ENCODE measurements at regions not wholly inside any gene's neighbourhood (a gene's known extent, or its start where the extent isn't known, plus 50 kb on each side); places are given as distances from the start of the nearest gene placed in this dataset.

- no peak for TF ChIP-seq CTCF (IDR thresholded peaks at IDR 0.05; ENCODE audit: insufficient read depth, low read length, poor library complexity, severe bottlenecking)
- no peaks in the 10 kb centered on the region for H3K27me3 ChIP-seq (ENCODE audit: control insufficient read depth, insufficient read depth, low read length)
- DNase-seq (ENCODE audit: low read depth), result no peak
- H3K36me3 ChIP-seq (ENCODE audit: control insufficient read depth, insufficient read depth, low read length), result no peaks in the 10 kb centered on the region
- H3K4me3 ChIP-seq (ENCODE audit: low read depth, low read length), result no peak overlapping the region
Measured at GRCh38 chr7:136210664-136211063, 233.5 kb upstream of the MTPN start.

GRCh38 chr7:136210079-136210478 is 232.9 kb upstream of the MTPN start:
- DNase-seq (ENCODE audit: low read depth), result no peak
- H3K36me3 ChIP-seq (ENCODE audit: control insufficient read depth, insufficient read depth, low read length), result no peaks in the 10 kb centered on the region
- no peaks in the 10 kb centered on the region for H3K27me3 ChIP-seq (ENCODE audit: control insufficient read depth, insufficient read depth, low read length)
- no peak overlapping the region for H3K4me3 ChIP-seq (ENCODE audit: low read depth, low read length)
- TF ChIP-seq CTCF (IDR thresholded peaks at IDR 0.05; ENCODE audit: insufficient read depth, low read length, poor library complexity, severe bottlenecking), result no peak

- no peak for TF ChIP-seq CTCF (IDR thresholded peaks at IDR 0.05; ENCODE audit: insufficient read depth, low read length, poor library complexity, severe bottlenecking)
- Histone ChIP-seq H3K27me3 (ENCODE audit: control insufficient read depth, insufficient read depth, low read length) (no peaks in the 10 kb centered on the region), H3K36me3 (ENCODE audit: control insufficient read depth, insufficient read depth, low read length) (no peaks in the 10 kb centered on the region), H3K4me3 (ENCODE audit: low read depth, low read length) (no peak overlapping the region)
- no peak for DNase-seq (ENCODE audit: low read depth)
Measured at GRCh38 chr7:136205956-136206355, 228.8 kb upstream of the MTPN start.

GRCh38 chr7:136198168-136198567 is 221.0 kb upstream of the MTPN start:
- TF ChIP-seq CTCF (IDR thresholded peaks at IDR 0.05; ENCODE audit: insufficient read depth, low read length, poor library complexity, severe bottlenecking), result no peak
- no peak overlapping the region for H3K4me3 ChIP-seq (ENCODE audit: low read depth, low read length)
- no peaks in the 10 kb centered on the region for H3K27me3 ChIP-seq (ENCODE audit: control insufficient read depth, insufficient read depth, low read length)
- DNase-seq (ENCODE audit: low read depth), result no peak
- no peaks in the 10 kb centered on the region for H3K36me3 ChIP-seq (ENCODE audit: control insufficient read depth, insufficient read depth, low read length)

- TF ChIP-seq CTCF (IDR thresholded peaks at IDR 0.05; ENCODE audit: insufficient read depth, low read length, poor library complexity, severe bottlenecking), result no peak
- no peaks in the 10 kb centered on the region for H3K36me3 ChIP-seq (ENCODE audit: control insufficient read depth, insufficient read depth, low read length)
- no peaks in the 10 kb centered on the region for H3K27me3 ChIP-seq (ENCODE audit: control insufficient read depth, insufficient read depth, low read length)
- no peak overlapping the region for H3K4me3 ChIP-seq (ENCODE audit: low read depth, low read length)
- DNase-seq (ENCODE audit: low read depth), result no peak
Measured at GRCh38 chr7:136194878-136195277, 217.7 kb upstream of the MTPN start.

GRCh38 chr7:136193940-136194339 is 216.8 kb upstream of the MTPN start:
- DNase-seq (ENCODE audit: low read depth), result no peak
- Histone ChIP-seq H3K4me3 (ENCODE audit: low read depth, low read length) (no peak overlapping the region), H3K27me3 (ENCODE audit: control insufficient read depth, insufficient read depth, low read length) (no peaks in the 10 kb centered on the region), H3K36me3 (ENCODE audit: control insufficient read depth, insufficient read depth, low read length) (no peaks in the 10 kb centered on the region)
- TF ChIP-seq CTCF (IDR thresholded peaks at IDR 0.05; ENCODE audit: insufficient read depth, low read length, poor library complexity, severe bottlenecking), result no peak
